HepG2 (cell line): ENCODE measurements at regions not wholly inside any gene's neighbourhood (a gene's known extent, or its start where the extent isn't known, plus 50 kb on each side); places are given as distances from the start of the nearest gene placed in this dataset.

Experiments
- ATAC-seq: fragments of 200-7000 bp; cut with Tn5 transposase; 3 replicates; pipeline ENCODE4 v1.9.1; 2020; ENCODE audit warnings: mild to moderate bottlenecking, moderate library complexity
- BruUV-seq: library from RNA; stranded (reverse); fragments of 400-500 nt; replicated peaks from 2 replicates; lab custom pipeline; 2021; lab: Mats Ljungman, UMichigan
- CTCF ChIA-PET: fragments of 300-600 bp; formaldehyde crosslinking; extraction: SDS; loops from one replicate; lab custom pipeline; 2021; ENCODE audit warnings: low total read pairs, inconsistent platforms, low intra/inter-chr PET ratio; lab: Yijun Ruan, JAX
- POLR2A ChIA-PET: fragments of 350-600 bp; sonication (Branson Sonifier 250); formaldehyde crosslinking; loops from one replicate; lab custom pipeline; 2020; ENCODE audit warnings: antibody characterized with exemption, inconsistent platforms; lab: Yijun Ruan, JAX
- DNase-seq: peaks from one replicate; pipeline ENCODE4 v3.0.0-alpha.2; 2015; ENCODE audit warnings: low spot score
- FAIRE-seq: peaks from 3 replicates; lab custom pipeline; 2011; peaks lifted over from hg19 to GRCh38; lab: Jason Lieb, UNC
- H2AFZ ChIP-seq: one replicate; pipeline ENCODE4 v1.6.1; 2011; ENCODE audit warnings: low read length, inconsistent platforms
- H3K27ac ChIP-seq: fragments of 300-600 bp; 3 replicates; pipeline ENCODE4 v1.8.0; 2011; ENCODE audit warnings: mixed run types, mild to moderate bottlenecking, mixed read lengths, low read length, inconsistent platforms; ENCODE audit not compliant: insufficient read depth; ENCODE audit errors: extremely low read length
- H3K27me3 ChIP-seq, 2 experiments: fragments of 200-600 bp in 1 of 2; 2 replicates in 1 of 2; 3 replicates in 1 of 2; pipeline versions ENCODE4 v1.6.0 to v1.8.0; 2011; ENCODE audit warnings: low read length in 2 of 2, mild to moderate bottlenecking in 2 of 2, moderate library complexity in 2 of 2, inconsistent platforms in 1 of 2; ENCODE audit not compliant: insufficient read depth in 2 of 2, control insufficient read depth in 1 of 2
- H3K36me3 ChIP-seq, 2 experiments: fragments of 200-600 bp in 1 of 2; replicated peaks in 1 of 2; 2 replicates in 1 of 2; 3 replicates in 1 of 2; pipeline versions ENCODE4 v1.5.1 to v1.8.0; 2011; ENCODE audit warnings: low read length in 2 of 2, inconsistent platforms in 1 of 2; ENCODE audit not compliant: insufficient read depth in 2 of 2, control insufficient read depth in 1 of 2
- H3K4me1 ChIP-seq: 2 replicates; pipeline ENCODE4 v1.5.1; 2012; ENCODE audit warnings: low read length, inconsistent platforms; ENCODE audit not compliant: insufficient read depth
- H3K4me2 ChIP-seq: 2 replicates; pipeline ENCODE4 v1.6.0; 2011; ENCODE audit warnings: low read depth, low read length, inconsistent platforms
- H3K4me3 ChIP-seq, 3 experiments: fragments of 200-600 bp in 1 of 3; sonication (generic), shearing (Covaris generic) in 1 of 3; replicated peaks in 1 of 3; 2 replicates each; pipeline ENCODE4 v1.5.1; 2011 to 2016; ENCODE audit warnings: low read length in 3 of 3, inconsistent platforms in 2 of 3, low read depth in 2 of 3, mild to moderate bottlenecking in 2 of 3, control low read depth in 1 of 3, mixed read lengths in 1 of 3; ENCODE audit not compliant: insufficient read depth in 1 of 3
- H3K79me2 ChIP-seq: one replicate; pipeline ENCODE4 v1.6.1; 2011; ENCODE audit warnings: low read length, inconsistent platforms; ENCODE audit not compliant: insufficient read depth
- H3K9ac ChIP-seq: 2 replicates; pipeline ENCODE4 v1.6.0; 2011; ENCODE audit warnings: mild to moderate bottlenecking, low read depth, low read length, inconsistent platforms; ENCODE audit not compliant: insufficient read depth
- H3K9me3 ChIP-seq: 2 replicates; pipeline ENCODE4 v1.5.1; 2012; ENCODE audit warnings: mild to moderate bottlenecking, low read length
- H4K20me1 ChIP-seq: 2 replicates; pipeline ENCODE4 v1.6.0; 2011; ENCODE audit warnings: inconsistent platforms, mild to moderate bottlenecking, low read length, moderate library complexity; ENCODE audit not compliant: insufficient read depth
- IRX3 ChIP-seq: sonication (generic); formaldehyde crosslinking; IDR thresholded peaks from 2 replicates; pipeline ENCODE4 v1.8.1; 2023; ENCODE audit warnings: mild to moderate bottlenecking, low read depth, missing genetic modification reagents, borderline replicate concordance
- MAF1 ChIP-seq: sonication (generic); formaldehyde crosslinking; IDR thresholded peaks from 2 replicates; pipeline ENCODE4 v1.5.0; 2020; ENCODE audit warnings: missing genetic modification reagents, borderline replicate concordance
- NR2C2 ChIP-seq: sonication (generic); formaldehyde crosslinking; IDR thresholded peaks from 2 replicates; pipeline ENCODE4 v1.4.0; 2020; ENCODE audit warnings: missing genetic modification reagents, mild to moderate bottlenecking, moderate library complexity, borderline replicate concordance
- NR2F1 ChIP-seq, 2 experiments: fragments of 450-650 bp in 1 of 2; formaldehyde crosslinking in 1 of 2; IDR thresholded peaks; 2 replicates each; pipeline versions ENCODE4 v1.5.0 to v1.6.1; 2016 to 2020; ENCODE audit warnings: mild to moderate bottlenecking in 1 of 2, missing compliant biosample characterization in 1 of 2, missing genetic modification reagents in 1 of 2, moderate library complexity in 1 of 2
- RARA ChIP-seq: IDR thresholded peaks from 2 replicates; pipeline ENCODE4 v1.6.1; 2016; ENCODE audit warnings: missing genetic modification reagents, missing compliant biosample characterization
- SIN3B ChIP-seq: fragments of 150-350 bp; IDR thresholded peaks from 2 replicates; pipeline ENCODE4 v1.6.1; 2014; ENCODE audit warnings: low read length
- TCF7 ChIP-seq: sonication (generic); IDR thresholded peaks from 2 replicates; pipeline ENCODE4 v1.6.1; 2016; ENCODE audit warnings: antibody characterized with exemption, low read depth
- U2AF1 ChIP-seq: fragments of 200-400 bp; formaldehyde crosslinking; optimal IDR thresholded peaks from 2 replicates; pipeline ENCODE3; 2017; ENCODE audit warnings: mild to moderate bottlenecking, low read depth, low read length
- ZC3H13 ChIP-seq: sonication (generic); formaldehyde crosslinking; IDR thresholded peaks from 2 replicates; pipeline ENCODE4 v1.8.1; 2023; ENCODE audit warnings: mild to moderate bottlenecking, missing genetic modification reagents, moderate library complexity
- ZKSCAN5 ChIP-seq: sonication (generic); formaldehyde crosslinking; IDR thresholded peaks from 2 replicates; pipeline ENCODE4 v1.5.1; 2020; ENCODE audit warnings: mild to moderate bottlenecking, missing genetic modification reagents
- ZNF24 ChIP-seq: fragments of 450-650 bp; IDR thresholded peaks from 2 replicates; pipeline ENCODE4 v1.6.1; 2017; ENCODE audit warnings: antibody characterized with exemption, mild to moderate bottlenecking
- ZNF253 ChIP-seq: sonication (generic); formaldehyde crosslinking; IDR thresholded peaks from 2 replicates; pipeline ENCODE4 v1.8.0; 2022; ENCODE audit warnings: mild to moderate bottlenecking, missing genetic modification reagents, borderline replicate concordance
- ZNF367 ChIP-seq: sonication (generic); formaldehyde crosslinking; IDR thresholded peaks from 2 replicates; pipeline ENCODE4 v1.4.0; 2020; ENCODE audit warnings: missing genetic modification reagents, borderline replicate concordance
- WGBS: methylation state at CpG from one replicate; pipeline ENCODE4 v1.1.6; 2017; ENCODE audit warnings: low lambda C conversion rate; 5-methylcytosine and 5-hydroxymethylcytosine counted together
- in situ Hi-C: cut with HindIII; loops from 2 replicates; pipeline ENCODE4 v1.10.0; 2017; ENCODE audit warnings: low pct_unique_long_range_greater_than_20kb; ENCODE audit not compliant: extremely low pct_ligation_motif_present
- intact Hi-C: fragments of 100-400 bp; cut with micrococcal nuclease; formaldehyde crosslinking; loops from one replicate; pipeline ENCODE4 v1.10.0; 2022; ENCODE audit not compliant: unreplicated experiment
- TF ChIP-seq, protein P1 (sequence below): sonication (generic); formaldehyde crosslinking; IDR thresholded peaks from 2 replicates; pipeline ENCODE4 v1.4.0; 2020; ENCODE audit warnings: missing genetic modification reagents, mild to moderate bottlenecking, borderline replicate concordance
- TF ChIP-seq, protein P2 (sequence below): IDR thresholded peaks from 2 replicates; pipeline ENCODE4 v1.6.1; 2016; ENCODE audit warnings: missing compliant biosample characterization, missing genetic modification reagents, borderline replicate concordance

DNA sequence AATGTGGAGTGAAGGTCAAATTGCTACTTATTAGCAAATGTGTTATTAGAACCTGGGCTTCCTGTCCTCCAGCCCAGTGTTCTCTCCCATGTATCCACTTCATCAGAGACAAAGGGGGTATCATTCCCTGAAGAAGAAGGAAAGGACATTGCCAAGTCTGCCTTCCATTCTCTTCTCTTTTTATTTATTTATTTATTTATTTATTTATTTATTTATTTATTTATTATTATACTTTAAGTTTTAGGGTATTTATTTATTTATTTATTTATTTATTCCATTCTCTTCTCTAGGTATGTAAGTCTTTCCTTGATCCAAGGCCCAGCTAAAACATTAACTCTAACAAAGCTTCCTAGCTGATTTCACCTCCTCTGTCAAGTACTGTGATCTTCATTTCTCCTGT lies 277.8 kb upstream of the DNAJC19 start:
- DNase-seq (no peak), FAIRE-seq (no peak), ATAC-seq (no peak)
- Histone ChIP-seq H3K27ac (no peak overlapping the region), H3K4me1 (no peaks in the 10 kb centered on the region), H2AFZ (no peak overlapping the region), H4K20me1 (no peaks in the 10 kb centered on the region), H3K9me3 (no peaks in the 10 kb centered on the region), H3K4me3 (no peak overlapping the region), H3K9ac (no peak overlapping the region), H3K79me2 (no peaks in the 10 kb centered on the region), H3K27me3 (no peaks in the 10 kb centered on the region), H3K4me2 (no peak overlapping the region), H3K36me3 (no peaks in the 10 kb centered on the region)
- TF ChIP-seq ZNF367 (CRISPR knock-in tag), result no peak
- no peak for TF ChIP-seq U2AF1
- TF ChIP-seq NR2C2 (CRISPR knock-in tag), result no peak
- no peak for TF ChIP-seq ZNF253 (CRISPR knock-in tag)
- TF ChIP-seq RARA (CRISPR knock-in tag), result no peak
- no peak for TF ChIP-seq NR2F1 (CRISPR knock-in tag; IDR thresholded peaks at IDR 0.05)
- TF ChIP-seq ZC3H13 (CRISPR knock-in tag), result no peak
- TF ChIP-seq ZKSCAN5 (CRISPR knock-in tag), result no peak
- TF ChIP-seq TCF7, result no peak
- BruUV-seq, result no TSS peak
- intact Hi-C loops, result no loop called here
- POLR2A ChIA-PET, result no interaction called here
- in situ Hi-C loops, result no loop called here
- CTCF ChIA-PET, result no interaction called here

DNA sequence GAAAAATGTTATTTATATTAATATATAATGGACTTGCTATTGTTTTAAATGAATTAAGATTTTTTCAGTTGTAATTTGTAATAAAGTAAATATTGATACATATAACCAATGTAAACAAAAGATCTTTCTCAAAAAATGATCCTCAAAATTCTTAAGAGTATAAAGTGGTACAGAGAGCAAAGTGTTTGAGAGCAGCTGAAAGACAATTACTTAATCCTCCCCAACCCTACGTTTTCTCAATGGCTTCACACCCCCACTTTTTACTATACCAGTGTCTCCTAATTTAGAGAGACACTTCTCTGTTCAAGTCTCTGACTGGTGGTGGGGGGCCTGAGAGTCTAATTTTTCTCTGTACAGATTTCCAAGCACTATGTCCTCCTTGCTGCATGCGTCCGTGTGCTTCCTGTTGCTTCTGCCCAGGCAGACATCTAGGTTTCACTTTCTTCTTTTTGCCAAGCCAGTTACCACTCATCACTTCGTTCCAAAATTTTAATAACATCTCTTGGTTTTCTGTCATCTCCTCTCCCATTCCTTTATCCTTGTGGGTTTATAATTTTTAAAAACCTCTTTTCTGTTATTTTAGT lies 276.3 kb upstream of the DNAJC19 start:
- ATAC-seq (no peak; the same call in 2 of the 3 replicates), DNase-seq (no peak), FAIRE-seq (no peak)
- Histone ChIP-seq H4K20me1 (no peaks in the 10 kb centered on the region), H3K79me2 (no peaks in the 10 kb centered on the region), H3K27me3 (no peaks in the 10 kb centered on the region), H2AFZ (peak overlapping the region; percentile 63), H3K4me2 (peak overlapping the region; percentile 32; the same call in 1 of the 2 replicates), H3K4me1 (no peaks in the 10 kb centered on the region), H3K36me3 (no peaks in the 10 kb centered on the region), H3K4me3 (no peak overlapping the region), H3K27ac (no peak overlapping the region), H3K9me3 (no peaks in the 10 kb centered on the region), H3K9ac (no peak overlapping the region)
- ChIA-PET CTCF (no interaction called here), POLR2A (no interaction called here)
- intact Hi-C loops, result no loop called here
- in situ Hi-C loops, result no loop called here
- BruUV-seq, result no TSS peak
- 2% methylated on average over 4 of the region's 4 CpGs for WGBS
- no peak for TF ChIP-seq IRX3 (CRISPR knock-in tag)
- TF ChIP-seq, protein P1, sequence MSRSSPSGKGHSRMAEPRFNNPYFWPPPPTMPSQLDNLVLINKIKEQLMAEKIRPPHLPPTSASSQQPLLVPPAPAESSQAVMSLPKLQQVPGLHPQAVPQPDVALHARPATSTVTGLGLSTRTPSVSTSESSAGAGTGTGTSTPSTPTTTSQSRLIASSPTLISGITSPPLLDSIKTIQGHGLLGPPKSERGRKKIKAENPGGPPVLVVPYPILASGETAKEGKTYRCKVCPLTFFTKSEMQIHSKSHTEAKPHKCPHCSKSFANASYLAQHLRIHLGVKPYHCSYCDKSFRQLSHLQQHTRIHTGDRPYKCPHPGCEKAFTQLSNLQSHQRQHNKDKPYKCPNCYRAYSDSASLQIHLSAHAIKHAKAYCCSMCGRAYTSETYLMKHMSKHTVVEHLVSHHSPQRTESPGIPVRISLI (CRISPR knock-in tag), result no peak
- TF ChIP-seq ZNF24, result no peak
- no peak for TF ChIP-seq SIN3B
- no peak for TF ChIP-seq MAF1 (CRISPR knock-in tag)
- TF ChIP-seq, protein P2, sequence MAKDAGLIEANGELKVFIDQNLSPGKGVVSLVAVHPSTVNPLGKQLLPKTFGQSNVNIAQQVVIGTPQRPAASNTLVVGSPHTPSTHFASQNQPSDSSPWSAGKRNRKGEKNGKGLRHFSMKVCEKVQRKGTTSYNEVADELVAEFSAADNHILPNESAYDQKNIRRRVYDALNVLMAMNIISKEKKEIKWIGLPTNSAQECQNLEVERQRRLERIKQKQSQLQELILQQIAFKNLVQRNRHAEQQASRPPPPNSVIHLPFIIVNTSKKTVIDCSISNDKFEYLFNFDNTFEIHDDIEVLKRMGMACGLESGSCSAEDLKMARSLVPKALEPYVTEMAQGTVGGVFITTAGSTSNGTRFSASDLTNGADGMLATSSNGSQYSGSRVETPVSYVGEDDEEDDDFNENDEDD (CRISPR knock-in tag), result no peak
